ENCODE measurements at regions not wholly inside any gene's neighbourhood (a gene's known extent, or its start where the extent isn't known, plus 50 kb on each side); places are given as distances from the start of the nearest gene placed in this dataset.

DNA sequence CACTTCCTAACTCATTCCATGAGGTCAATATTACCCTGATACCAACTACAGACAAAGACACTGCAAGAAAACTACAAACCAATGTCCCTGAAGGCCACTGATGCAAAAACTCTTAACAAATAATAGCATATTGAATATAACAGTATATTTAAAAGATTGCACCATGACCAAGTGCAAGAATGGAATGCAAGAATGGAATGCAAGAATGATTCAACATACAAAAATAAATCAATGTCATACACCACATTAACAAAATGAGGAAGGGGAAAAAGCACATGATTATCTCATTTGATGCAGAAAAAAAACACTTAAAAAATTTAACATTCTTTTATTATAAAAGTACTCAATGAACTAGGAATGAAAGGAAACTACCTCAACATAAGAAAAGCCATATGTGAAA lies 463.1 kb upstream of the NECTIN3 start:
- H3K4me1 ChIP-seq (replicated peaks): no peaks in the 10 kb centered on the region
- no peaks in the 10 kb centered on the region for H3K36me3 ChIP-seq
- H3K27ac ChIP-seq: no peak overlapping the region
- intact Hi-C loops (cut with DNase I): no loop called here
- H3K27me3 ChIP-seq (replicated peaks; ENCODE audit: insufficient read depth): no peaks in the 10 kb centered on the region
- TF ChIP-seq POLR2A (IDR thresholded peaks at IDR 0.05): no peak
- TF ChIP-seq, protein P1, sequence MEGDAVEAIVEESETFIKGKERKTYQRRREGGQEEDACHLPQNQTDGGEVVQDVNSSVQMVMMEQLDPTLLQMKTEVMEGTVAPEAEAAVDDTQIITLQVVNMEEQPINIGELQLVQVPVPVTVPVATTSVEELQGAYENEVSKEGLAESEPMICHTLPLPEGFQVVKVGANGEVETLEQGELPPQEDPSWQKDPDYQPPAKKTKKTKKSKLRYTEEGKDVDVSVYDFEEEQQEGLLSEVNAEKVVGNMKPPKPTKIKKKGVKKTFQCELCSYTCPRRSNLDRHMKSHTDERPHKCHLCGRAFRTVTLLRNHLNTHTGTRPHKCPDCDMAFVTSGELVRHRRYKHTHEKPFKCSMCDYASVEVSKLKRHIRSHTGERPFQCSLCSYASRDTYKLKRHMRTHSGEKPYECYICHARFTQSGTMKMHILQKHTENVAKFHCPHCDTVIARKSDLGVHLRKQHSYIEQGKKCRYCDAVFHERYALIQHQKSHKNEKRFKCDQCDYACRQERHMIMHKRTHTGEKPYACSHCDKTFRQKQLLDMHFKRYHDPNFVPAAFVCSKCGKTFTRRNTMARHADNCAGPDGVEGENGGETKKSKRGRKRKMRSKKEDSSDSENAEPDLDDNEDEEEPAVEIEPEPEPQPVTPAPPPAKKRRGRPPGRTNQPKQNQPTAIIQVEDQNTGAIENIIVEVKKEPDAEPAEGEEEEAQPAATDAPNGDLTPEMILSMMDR (IDR thresholded peaks at IDR 0.05): no peak
- TF ChIP-seq POLR2AphosphoS5 (IDR thresholded peaks at IDR 0.05): no peak
- H3K9me3 ChIP-seq: no peaks in the 10 kb centered on the region
- no peak for DNase-seq (ENCODE audit: low spot score)
- H3K4me3 ChIP-seq: no peak overlapping the region

DNA sequence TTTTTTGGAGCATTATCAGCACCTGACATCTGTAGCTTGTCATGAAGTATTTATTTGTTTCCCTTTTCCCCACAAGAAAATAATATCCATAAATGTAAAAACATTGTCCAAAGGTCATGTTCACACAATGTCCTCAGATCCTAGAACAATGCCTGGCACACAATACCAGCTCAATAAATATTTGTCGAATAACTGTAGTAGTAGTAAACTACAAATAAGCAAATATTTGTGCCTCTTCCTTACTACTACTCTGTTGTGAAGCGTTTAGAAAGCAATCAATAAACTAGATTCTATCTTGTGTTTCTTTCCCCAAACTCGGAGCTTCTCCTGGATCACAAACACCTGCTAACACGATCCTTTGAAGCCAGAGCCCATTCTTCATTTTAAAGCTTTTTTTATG lies 459.6 kb upstream of the NECTIN3 start:
- no peak for TF ChIP-seq POLR2AphosphoS5 (IDR thresholded peaks at IDR 0.05)
- TF ChIP-seq, protein P1 (IDR thresholded peaks at IDR 0.05): no peak
- TF ChIP-seq POLR2A (IDR thresholded peaks at IDR 0.05): no peak
- WGBS: 46% methylated on average over 4 of the region's 4 CpGs
- Histone ChIP-seq H3K27ac (no peak overlapping the region), H3K36me3 (no peaks in the 10 kb centered on the region), H3K9me3 (no peaks in the 10 kb centered on the region), H3K4me1 (replicated peaks) (no peaks in the 10 kb centered on the region), H3K4me3 (no peak overlapping the region), H3K27me3 (replicated peaks; ENCODE audit: insufficient read depth) (no peaks in the 10 kb centered on the region)
- DNase-seq (ENCODE audit: low spot score): no peak
- intact Hi-C loops (cut with DNase I): no loop called here

DNA sequence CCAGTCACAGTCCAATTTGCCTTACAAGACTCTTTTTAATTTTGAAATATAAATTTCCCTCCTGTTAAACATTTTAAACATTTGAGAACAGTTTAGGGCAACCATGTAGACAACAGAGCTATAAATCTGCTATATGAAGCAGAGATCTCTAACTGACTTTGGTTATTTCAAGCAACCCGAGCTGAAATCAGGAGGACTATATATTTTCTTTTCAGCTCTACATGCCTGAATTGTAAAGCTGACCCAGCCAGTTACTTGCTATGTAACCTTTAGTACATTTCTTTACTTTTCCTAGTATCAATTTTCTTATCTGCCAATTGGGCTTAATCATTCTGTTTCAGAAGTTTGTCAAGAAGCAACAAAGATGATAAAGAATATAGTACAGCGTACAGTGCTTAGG lies 457.4 kb upstream of the NECTIN3 start:
- H3K9me3 ChIP-seq: no peaks in the 10 kb centered on the region
- 34% methylated on average over 2 of the region's 2 CpGs for WGBS
- TF ChIP-seq POLR2A (IDR thresholded peaks at IDR 0.05): no peak
- TF ChIP-seq, protein P1 (IDR thresholded peaks at IDR 0.05): no peak
- no peak for TF ChIP-seq POLR2AphosphoS5 (IDR thresholded peaks at IDR 0.05)
- no peaks in the 10 kb centered on the region for H3K36me3 ChIP-seq
- H3K27me3 ChIP-seq (replicated peaks; ENCODE audit: insufficient read depth): no peaks in the 10 kb centered on the region
- intact Hi-C loops (cut with DNase I): no loop called here
- H3K4me1 ChIP-seq (replicated peaks): no peaks in the 10 kb centered on the region
- no peak overlapping the region for H3K27ac ChIP-seq
- H3K4me3 ChIP-seq: no peak overlapping the region
- DNase-seq (ENCODE audit: low spot score): no peak

DNA sequence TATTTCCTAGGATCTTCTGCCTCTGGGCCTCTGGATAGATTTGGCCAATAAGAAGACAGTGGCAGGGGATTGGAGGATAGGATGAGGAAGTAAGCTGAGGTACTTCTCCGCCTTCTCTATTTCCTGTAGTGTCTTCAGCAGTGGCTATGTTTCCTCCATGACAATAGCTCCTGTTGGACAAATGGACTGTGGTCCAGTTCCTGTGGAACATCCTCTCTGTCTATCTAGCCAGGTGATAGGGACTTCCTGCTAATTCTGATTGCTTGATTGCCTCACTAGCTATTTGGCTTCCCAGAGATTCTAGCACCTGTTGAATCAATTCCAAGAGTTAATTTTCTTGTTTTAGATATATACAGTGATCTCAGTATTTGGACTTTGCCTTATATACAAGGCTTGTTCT lies 456.2 kb upstream of the NECTIN3 start:
- Histone ChIP-seq H3K27ac (no peak overlapping the region), H3K4me1 (replicated peaks) (no peaks in the 10 kb centered on the region), H3K4me3 (no peak overlapping the region), H3K27me3 (replicated peaks; ENCODE audit: insufficient read depth) (no peaks in the 10 kb centered on the region), H3K36me3 (no peaks in the 10 kb centered on the region), H3K9me3 (no peaks in the 10 kb centered on the region)
- DNase-seq (ENCODE audit: low spot score): no peak
- TF ChIP-seq POLR2A (IDR thresholded peaks at IDR 0.05): no peak
- no peak for TF ChIP-seq POLR2AphosphoS5 (IDR thresholded peaks at IDR 0.05)
- TF ChIP-seq, protein P1 (IDR thresholded peaks at IDR 0.05): no peak
- intact Hi-C loops (cut with DNase I): no loop called here
- WGBS: 100% methylated on average over 1 of the region's 1 CpG

- Histone ChIP-seq H3K4me1 (replicated peaks) (no peaks in the 10 kb centered on the region), H3K27ac (no peak overlapping the region), H3K4me3 (no peak overlapping the region), H3K9me3 (no peaks in the 10 kb centered on the region), H3K36me3 (no peaks in the 10 kb centered on the region), H3K27me3 (replicated peaks; ENCODE audit: insufficient read depth) (no peaks in the 10 kb centered on the region)
- no peak for DNase-seq (ENCODE audit: low spot score)
- no peak for TF ChIP-seq POLR2AphosphoS5 (IDR thresholded peaks at IDR 0.05)
- TF ChIP-seq POLR2A (IDR thresholded peaks at IDR 0.05): no peak
- TF ChIP-seq, protein P1 (IDR thresholded peaks at IDR 0.05): no peak
- WGBS: 91% methylated on average over 2 of the region's 2 CpGs
- intact Hi-C loops (cut with DNase I): no loop called here
These were observed 452.9 kb upstream of the NECTIN3 start for GRCh38 chr3:110618512-110619226.

Measured in prostate gland (tissue), 2 donors.